HG03558 (cell line): ENCODE measurements at regions not wholly inside any gene's neighbourhood (a gene's known extent, or its start where the extent isn't known, plus 50 kb on each side); places are given as distances from the start of the nearest gene placed in this dataset.
"Not testable (repeated sequence)": the region's sequence is repeated elsewhere in the genome, so short reads cannot be mapped to it uniquely, and the experiment has no call there.

Source experiments
- ATAC-seq: cut with Tn5 transposase; IDR thresholded peaks from one replicate; pipeline ENCODE4 v1.9.1; 2021; ENCODE audit warnings: moderate number of reproducible peaks; ENCODE audit not compliant: unreplicated experiment; ENCODE audit errors: extremely low read depth

GRCh38 chr13:61246351-61246750, 169.3 kb downstream of the PCDH20 start:
- no peak for ATAC-seq

DNA sequence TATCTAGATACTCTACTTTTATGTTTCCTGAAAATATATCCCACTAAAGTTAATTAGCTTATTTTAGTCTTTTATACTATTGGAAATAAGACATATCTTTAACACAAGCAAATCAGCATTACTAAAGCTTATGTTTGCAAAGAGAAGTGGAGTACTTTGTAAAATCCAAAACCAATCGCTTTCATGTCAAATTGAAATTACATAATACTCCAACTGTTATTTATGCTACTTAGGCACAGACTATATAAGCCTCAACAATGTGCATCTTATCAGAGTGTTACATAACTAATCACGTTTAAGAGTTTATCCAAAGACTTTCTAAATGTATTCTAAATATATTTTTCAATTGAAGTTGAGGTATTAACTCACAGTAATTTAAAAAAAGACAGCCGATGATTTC, 200.0 kb downstream of the PCDH20 start:
- no peak for ATAC-seq

DNA sequence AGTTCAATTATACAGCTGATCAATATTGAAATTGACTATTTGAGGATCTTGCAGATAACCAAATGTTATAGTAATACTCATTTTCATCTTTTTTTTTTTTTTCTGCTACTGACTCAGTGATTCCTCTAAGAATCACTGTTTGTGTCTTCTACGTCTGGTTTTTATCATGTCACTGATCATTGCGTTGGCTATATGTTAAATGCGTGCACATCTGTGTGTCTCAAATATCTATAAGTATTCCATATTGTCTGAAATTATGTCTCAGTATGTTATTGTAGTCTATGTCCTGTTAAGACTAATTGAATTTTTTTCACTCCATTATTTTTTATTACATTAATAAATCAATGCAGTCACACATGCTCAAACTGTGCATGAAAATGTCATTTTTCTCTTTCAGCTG, 200.5 kb downstream of the PCDH20 start:
- no peak for ATAC-seq

- no peak for ATAC-seq
Observed at GRCh38 chr13:61214551-61214950, 201.1 kb downstream of the PCDH20 start.

DNA sequence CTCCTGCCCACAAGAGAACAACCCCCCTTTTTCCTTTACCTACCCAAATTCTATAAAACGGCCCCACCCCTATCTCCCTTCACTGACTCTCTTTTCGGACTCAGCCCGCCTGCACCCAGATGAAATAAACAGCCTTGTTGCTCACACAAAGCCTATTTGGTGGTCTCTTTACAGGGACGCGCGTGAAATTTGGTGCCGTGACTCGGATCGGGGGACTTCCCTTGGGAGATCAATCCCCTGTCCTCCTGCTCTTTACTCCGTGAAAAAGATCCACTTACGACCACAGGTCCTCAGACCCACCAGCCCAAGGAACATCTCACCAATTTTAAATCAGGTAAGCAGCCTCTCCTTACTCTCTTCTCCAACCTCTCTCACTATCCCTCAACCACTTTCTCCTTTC, 209.8 kb downstream of the PCDH20 start:
- not testable (repeated sequence) for ATAC-seq

DNA sequence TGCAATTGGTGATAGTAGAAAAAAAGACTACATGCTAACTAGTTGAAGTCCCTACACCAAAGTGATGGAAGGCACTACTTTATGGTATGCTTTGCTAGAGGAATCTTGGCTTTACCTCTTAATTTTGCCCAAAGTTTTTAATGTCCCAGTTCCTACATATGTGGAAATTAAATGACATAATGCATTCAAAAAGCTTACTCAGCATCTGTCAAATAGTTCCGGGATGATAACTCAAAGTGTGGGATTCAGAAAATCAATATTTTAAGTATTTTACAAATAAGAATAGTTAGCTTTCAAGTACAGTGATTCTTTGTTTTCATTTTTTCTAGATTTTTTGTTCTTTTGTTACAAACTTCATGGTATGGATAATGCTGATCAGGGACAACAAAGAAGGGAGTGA, 211.6 kb downstream of the PCDH20 start:
- no peak for ATAC-seq

DNA sequence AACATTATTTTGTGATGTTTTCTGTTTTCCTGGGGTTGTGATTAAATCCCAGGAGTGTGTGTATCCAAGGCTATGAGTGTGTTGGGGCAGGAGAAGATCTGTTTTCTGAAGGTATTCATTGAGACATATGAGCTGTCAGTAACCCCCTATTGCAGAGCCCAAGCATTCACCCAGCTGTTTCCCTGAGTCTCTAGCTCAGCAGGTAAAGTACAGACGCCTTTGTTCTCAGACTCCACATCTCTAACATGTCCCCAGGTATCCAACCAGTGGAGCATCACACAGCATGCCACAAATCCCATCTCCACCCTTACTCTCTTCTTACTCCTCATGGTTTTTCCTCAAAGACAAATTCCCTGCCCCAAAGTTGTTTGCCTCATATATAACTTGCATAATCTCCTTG, 213.6 kb downstream of the PCDH20 start:
- no peak for ATAC-seq

DNA sequence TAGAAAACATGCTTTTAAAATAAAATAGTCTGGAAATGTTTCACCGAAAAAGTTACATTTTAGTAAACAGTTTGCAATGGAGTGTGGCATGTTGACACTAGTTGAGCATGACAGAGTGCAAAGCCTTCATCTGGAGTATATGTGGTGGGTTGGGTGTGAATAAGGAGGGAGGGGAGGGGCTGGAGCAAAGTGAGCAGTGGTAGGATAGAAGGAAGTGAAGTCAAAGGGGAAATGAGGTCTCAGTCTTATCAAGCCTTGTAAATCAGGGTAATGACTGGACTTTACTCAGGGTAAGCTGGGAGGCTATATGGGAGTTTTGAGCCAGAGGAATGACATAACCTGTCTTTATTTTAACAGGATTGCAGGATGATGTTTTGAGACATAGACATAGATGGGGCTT, 222.8 kb downstream of the PCDH20 start:
- no peak for ATAC-seq

GRCh38 chr13:61188057-61188456, 227.6 kb downstream of the PCDH20 start:
- ATAC-seq: no peak

- ATAC-seq: no peak
Observed at GRCh38 chr13:61187471-61187870, 228.2 kb downstream of the PCDH20 start.

GRCh38 chr13:61183670-61184069, 232.0 kb downstream of the PCDH20 start:
- ATAC-seq: no peak

DNA sequence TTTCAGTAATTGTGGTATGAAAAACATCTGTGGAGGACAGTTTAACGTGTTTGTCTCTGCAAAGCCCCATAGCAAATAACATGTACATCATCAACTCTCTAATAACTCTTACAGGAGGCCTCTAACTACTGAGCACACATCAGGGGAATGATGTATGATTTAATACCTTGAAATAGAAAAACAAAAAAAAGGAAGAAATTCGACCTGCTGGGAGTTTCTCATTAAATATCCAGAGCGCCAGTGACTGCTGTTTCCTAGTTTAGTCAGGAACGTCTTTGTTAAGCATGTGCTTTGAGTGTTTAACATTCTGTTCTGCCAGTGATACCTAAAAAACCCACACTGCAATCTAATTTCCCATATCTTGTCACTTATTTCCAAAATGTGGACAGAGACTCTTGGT, 235.4 kb downstream of the PCDH20 start:
- ATAC-seq: no peak

GRCh38 chr13:61179741-61180140, 235.9 kb downstream of the PCDH20 start:
- ATAC-seq: no peak

GRCh38 chr13:61170856-61171255, 244.8 kb downstream of the PCDH20 start:
- ATAC-seq: no peak

GRCh38 chr13:61162636-61163035, 253.0 kb downstream of the PCDH20 start:
- ATAC-seq: no peak

DNA sequence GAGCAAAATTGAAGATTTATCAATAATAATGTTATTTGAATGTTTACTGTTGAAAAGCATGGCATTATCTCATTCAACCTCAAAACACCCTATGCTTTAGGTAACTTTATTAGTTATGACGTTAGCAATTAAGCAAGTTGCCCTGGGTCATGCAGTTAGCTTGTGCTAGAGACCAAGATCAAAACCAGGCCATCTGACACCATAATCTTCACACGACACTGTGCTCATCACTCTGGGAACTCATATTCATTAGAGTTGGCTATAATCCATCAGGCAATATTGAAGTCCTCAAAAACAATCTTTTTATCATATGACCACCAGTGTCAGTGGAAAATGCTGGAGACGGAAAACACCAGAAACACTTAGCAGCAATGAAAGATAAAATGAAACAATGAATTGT, 253.5 kb downstream of the PCDH20 start:
- ATAC-seq: no peak

- ATAC-seq: no peak
Observed at GRCh38 chr13:61156753-61157152, 258.9 kb downstream of the PCDH20 start.

DNA sequence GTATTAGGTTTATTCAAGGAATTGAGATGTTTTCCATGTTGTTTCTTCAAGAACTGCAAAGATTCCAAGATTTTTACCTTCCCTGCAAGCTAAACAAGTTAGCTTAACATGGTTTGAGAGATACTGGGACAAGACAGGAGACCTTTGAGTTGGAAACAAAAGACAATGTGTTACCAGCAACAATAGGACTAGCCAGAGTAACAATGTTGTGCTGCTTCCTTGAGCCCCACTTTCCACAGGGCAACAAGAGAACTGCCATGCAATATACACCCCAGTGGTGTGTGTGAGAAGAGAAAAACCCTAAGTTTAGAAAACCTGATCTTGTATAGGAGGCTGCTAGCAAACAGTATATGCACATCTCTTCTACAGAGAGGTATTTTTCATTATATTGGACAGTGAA, 264.6 kb downstream of the PCDH20 start:
- no peak for ATAC-seq

DNA sequence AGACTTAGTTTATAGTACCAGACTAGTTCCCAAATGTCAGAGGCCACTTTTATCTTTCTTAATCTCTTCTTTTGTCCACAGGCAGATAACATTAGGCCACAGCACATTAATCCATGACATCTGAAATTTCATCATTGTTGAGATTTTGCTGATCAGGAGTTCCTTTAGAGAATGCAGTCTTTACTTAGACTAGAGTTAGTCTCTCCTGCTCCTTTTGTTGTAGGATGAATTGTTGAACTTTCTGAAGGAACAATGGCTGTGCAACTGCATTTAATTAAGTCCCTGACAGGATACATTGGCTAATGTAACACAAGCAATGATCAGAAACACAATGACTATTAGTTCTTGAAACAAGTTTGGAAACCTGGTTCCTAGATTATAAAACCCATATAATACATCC, 266.3 kb downstream of the PCDH20 start:
- no peak for ATAC-seq

DNA sequence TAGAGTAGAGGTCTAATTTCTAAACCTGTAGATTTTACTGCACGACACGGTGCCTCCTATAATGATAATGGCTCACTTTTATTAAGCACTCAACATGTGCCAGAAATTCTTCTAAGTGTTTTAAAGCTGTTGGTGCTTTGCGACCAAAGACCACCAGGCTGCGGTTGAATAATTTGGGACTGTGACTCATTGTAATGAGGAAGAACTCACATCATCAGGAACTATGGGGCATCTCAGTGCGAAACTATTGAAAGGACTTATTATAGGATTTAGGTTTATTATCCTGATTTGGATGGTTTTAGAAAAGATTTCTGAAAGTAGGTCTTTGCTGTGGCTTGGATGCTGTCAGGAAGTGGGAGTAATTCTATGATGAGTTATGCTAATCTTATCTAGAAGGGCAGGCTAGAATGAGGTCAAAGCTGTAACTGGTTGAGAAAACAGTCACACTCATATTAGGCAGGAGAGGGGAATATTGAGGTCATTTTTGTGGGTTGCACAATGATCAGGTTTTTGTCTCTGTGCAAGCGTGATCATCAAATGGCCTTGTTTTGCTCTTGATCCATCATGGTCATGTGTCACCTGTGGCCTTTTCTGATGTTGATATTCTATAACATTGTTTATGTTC, 266.8 kb downstream of the PCDH20 start:
- ATAC-seq: no peak

- ATAC-seq: no peak
Observed at GRCh38 chr13:61148211-61148610, 267.4 kb downstream of the PCDH20 start.

- no peak for ATAC-seq
Observed at GRCh38 chr13:61146571-61146970, 269.1 kb downstream of the PCDH20 start.

GRCh38 chr13:61146158-61146557, 269.5 kb downstream of the PCDH20 start:
- no peak for ATAC-seq
